NCI-H1105 (cell line): ENCODE measurements at regions not wholly inside any gene's neighbourhood (a gene's known extent, or its start where the extent isn't known, plus 50 kb on each side); places are given as distances from the start of the nearest gene placed in this dataset.

Source experiments
- DNase-seq: peaks from one replicate; lab custom pipeline; 2025; lab: John Stamatoyannopoulos, UW

GRCh38 chr5:143730112-143730801 is 81.7 kb upstream of the HMHB1 start:
- no peak for DNase-seq

- DNase-seq: no peak
Observed at GRCh38 chr5:143729334-143729946, 82.5 kb upstream of the HMHB1 start.

GRCh38 chr5:143723159-143723558 is 88.8 kb upstream of the HMHB1 start:
- no peak for DNase-seq

- DNase-seq: no peak
Observed at GRCh38 chr5:143721925-143722324, 90.0 kb upstream of the HMHB1 start.

- no peak for DNase-seq
Observed at GRCh38 chr5:143720689-143721088, 91.3 kb upstream of the HMHB1 start.

GRCh38 chr5:143717400-143717799 is 94.6 kb upstream of the HMHB1 start:
- no peak for DNase-seq

- DNase-seq: no peak
Observed at GRCh38 chr5:143716881-143717280, 95.1 kb upstream of the HMHB1 start.

GRCh38 chr5:143715616-143716015 is 96.3 kb upstream of the HMHB1 start:
- no peak for DNase-seq

- DNase-seq: no peak
Observed at GRCh38 chr5:143714629-143715028, 97.3 kb upstream of the HMHB1 start.

- DNase-seq: no peak
Observed at GRCh38 chr5:143713047-143714003, 98.6 kb upstream of the HMHB1 start.

GRCh38 chr5:143708672-143709071 is 103.3 kb upstream of the HMHB1 start:
- no peak for DNase-seq

- DNase-seq: no peak
Observed at GRCh38 chr5:143707806-143708205, 104.2 kb upstream of the HMHB1 start.

- no peak for DNase-seq
Observed at GRCh38 chr5:143705381-143705780, 106.6 kb upstream of the HMHB1 start.

GRCh38 chr5:143703659-143704058 is 108.3 kb upstream of the HMHB1 start:
- DNase-seq: no peak

GRCh38 chr5:143701493-143701892 is 110.5 kb upstream of the HMHB1 start:
- DNase-seq: no peak

- DNase-seq: no peak
Observed at GRCh38 chr5:143700994-143701393, 111.0 kb upstream of the HMHB1 start.

- DNase-seq: no peak
Observed at GRCh38 chr5:143699121-143699520, 112.8 kb upstream of the HMHB1 start.

- DNase-seq: no peak
Observed at GRCh38 chr5:143698574-143698973, 113.4 kb upstream of the HMHB1 start.

GRCh38 chr5:143696921-143697320 is 115.0 kb upstream of the HMHB1 start:
- DNase-seq: no peak

GRCh38 chr5:143695941-143696340 is 116.0 kb upstream of the HMHB1 start:
- DNase-seq: no peak

GRCh38 chr5:143695244-143695864 is 116.6 kb upstream of the HMHB1 start:
- DNase-seq: no peak

GRCh38 chr5:143694357-143694756 is 117.6 kb upstream of the HMHB1 start:
- DNase-seq: no peak
